Stimulated activated naive CD4-positive, alpha-beta T cell (primary cell): ENCODE measurements at regions not wholly inside any gene's neighbourhood (a gene's known extent, or its start where the extent isn't known, plus 50 kb on each side); places are given as distances from the start of the nearest gene placed in this dataset.

ENCODE experiments used
- DNase-seq, 6 experiments: peaks; one replicate each; lab custom pipeline; 2025; lab: John Stamatoyannopoulos, UW

- no peak for DNase-seq
Measured at GRCh38 chr18:11266781-11267480, 117.6 kb upstream of the PIEZO2 start.

- DNase-seq: no peak
Measured at GRCh38 chr18:11261486-11261885, 112.1 kb upstream of the PIEZO2 start.

DNA sequence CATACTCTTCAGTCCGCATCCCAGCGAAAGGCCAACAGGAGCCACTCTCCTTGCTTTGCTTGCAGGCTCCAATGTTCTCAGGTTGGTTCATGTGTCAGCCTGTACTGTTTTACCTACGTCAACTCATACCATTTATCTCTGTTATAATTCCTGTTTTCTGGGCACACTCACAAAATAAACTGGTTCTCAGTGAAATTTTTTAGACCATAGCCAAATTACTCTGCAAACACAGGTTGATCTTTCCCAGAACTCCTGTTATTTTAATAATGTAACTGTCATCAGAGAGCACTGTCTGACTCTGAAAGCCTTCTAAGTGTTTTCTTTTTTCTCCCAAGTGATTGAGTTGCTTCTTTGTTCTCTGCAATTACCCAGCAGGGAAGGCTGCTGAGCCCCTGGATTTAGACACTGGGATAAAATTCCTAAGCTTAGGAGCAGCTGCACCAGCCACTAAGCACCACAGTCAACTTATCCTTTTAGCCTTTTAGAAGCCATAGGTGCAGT is 111.6 kb upstream of the PIEZO2 start:
- no peak for DNase-seq

- no peak for DNase-seq
Measured at GRCh38 chr18:11259469-11260150, 110.2 kb upstream of the PIEZO2 start.

GRCh38 chr18:11258039-11258610 is 108.8 kb upstream of the PIEZO2 start:
- DNase-seq: no peak

GRCh38 chr18:11256251-11256650 is 106.9 kb upstream of the PIEZO2 start:
- DNase-seq: no peak

DNA sequence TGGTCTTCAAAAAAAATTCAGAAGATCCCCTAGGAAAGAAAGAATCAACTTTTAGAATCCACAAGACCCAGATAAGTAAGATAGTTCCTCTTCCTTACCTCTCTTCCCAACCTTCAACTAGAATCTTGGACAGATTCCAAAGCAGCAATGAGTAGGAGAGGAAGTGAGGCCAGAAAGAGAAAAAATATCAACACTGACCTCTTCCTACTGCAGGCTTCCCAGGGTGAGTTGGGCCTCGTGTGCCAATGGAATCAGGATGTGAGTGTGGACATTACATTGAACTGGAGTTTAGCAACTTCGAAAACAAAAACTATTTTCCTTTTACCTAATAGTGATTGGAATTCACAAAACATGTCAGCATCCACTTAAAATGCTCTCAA is 102.5 kb upstream of the PIEZO2 start:
- DNase-seq: no peak

- DNase-seq: no peak
Measured at GRCh38 chr18:11251229-11251890, 102.0 kb upstream of the PIEZO2 start.

GRCh38 chr18:11249391-11249790 is 100.0 kb upstream of the PIEZO2 start:
- no peak for DNase-seq

DNA sequence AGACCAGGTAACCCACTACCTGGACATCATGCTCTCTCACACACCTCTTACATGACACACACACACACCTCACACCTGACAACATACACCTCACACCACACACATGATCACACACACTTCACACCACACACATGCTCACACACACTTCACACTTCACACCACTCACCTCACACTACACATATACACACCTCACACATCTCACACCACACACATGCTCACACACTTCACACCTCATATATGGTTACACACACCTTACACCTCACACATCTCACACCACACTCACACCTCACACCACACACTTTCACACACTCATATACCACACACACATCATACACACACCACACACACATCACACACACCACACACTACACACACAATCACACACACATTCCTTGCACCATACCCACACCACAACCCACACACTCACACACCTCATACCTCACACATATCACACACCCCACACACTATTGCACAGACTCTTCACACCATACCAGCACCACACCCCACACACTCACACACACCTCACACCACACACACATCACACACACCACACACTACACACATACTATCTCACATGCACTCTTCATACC is 98.1 kb upstream of the PIEZO2 start:
- no peak for DNase-seq

- DNase-seq: no peak
Measured at GRCh38 chr18:11246495-11247300, 97.3 kb upstream of the PIEZO2 start.

GRCh38 chr18:11245879-11246278 is 96.5 kb upstream of the PIEZO2 start:
- DNase-seq: no peak

GRCh38 chr18:11237484-11237883 is 88.1 kb upstream of the PIEZO2 start:
- DNase-seq: no peak

DNA sequence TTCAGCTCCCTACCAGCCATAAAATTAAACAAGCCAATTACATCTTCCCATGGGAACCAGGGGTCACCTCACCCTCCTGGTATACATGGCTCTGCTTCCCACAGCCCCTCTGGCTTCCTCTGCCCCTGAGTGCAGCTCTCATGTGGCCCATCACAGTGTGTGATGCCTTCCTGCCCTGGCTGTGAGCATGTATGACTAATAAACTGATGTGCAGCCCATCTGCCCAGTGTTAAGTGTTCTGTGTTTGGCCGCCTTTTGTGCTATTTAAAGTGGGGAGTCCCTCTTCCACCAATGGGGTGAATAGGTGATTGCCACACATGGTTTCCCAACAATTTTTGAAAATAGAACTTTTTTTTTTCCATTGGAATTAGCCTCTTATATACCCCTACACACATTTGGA is 87.7 kb upstream of the PIEZO2 start:
- no peak for DNase-seq

DNA sequence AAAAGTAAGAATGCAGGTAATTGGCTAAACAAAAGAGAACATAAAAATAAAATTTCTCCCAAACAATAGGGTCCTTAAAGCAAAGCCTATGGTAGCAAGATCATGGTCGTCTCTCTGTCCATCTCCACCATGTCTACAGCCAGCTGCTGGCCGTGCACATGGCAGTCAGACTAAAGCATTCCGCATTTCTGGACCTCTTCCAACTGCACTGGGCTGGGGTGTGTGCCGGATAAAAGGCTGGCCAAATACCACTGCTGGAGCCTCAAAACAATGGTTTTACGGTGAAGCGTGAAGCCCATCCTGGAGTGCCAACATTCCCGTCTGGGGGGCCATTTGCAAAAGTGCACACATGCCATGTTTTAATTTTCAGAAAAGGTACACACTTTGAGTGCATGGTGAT is 74.8 kb upstream of the PIEZO2 start:
- DNase-seq: no peak

- DNase-seq: no peak
Measured at GRCh38 chr18:11219571-11219970, 70.2 kb upstream of the PIEZO2 start.

GRCh38 chr18:11215216-11215615 is 65.8 kb upstream of the PIEZO2 start:
- no peak for DNase-seq

- DNase-seq: no peak
Measured at GRCh38 chr18:11204020-11204419, 54.7 kb upstream of the PIEZO2 start.

GRCh38 chr18:11199477-11199876 is 50.1 kb upstream of the PIEZO2 start:
- no peak for DNase-seq
